GM12892 (cell line): ENCODE measurements at regions not wholly inside any gene's neighbourhood (a gene's known extent, or its start where the extent isn't known, plus 50 kb on each side); places are given as distances from the start of the nearest gene placed in this dataset.

ENCODE experiments used
- POLR2A ChIP-seq: IDR thresholded peaks from 2 replicates; pipeline ENCODE4 v1.6.1; 2011; ENCODE audit warnings: low read depth, low read length, control low read depth
- POLR2AphosphoS5 ChIP-seq: IDR thresholded peaks from 2 replicates; pipeline ENCODE4 v1.6.1; 2011; ENCODE audit warnings: low read depth, low read length, control low read depth

- TF ChIP-seq POLR2A (no peak), POLR2AphosphoS5 (no peak)
Measured at GRCh38 chr6:114733596-114733995, 390.8 kb upstream of the HS3ST5 start.
